Endothelial cell of umbilical vein (primary cell): ENCODE measurements at regions not wholly inside any gene's neighbourhood (a gene's known extent, or its start where the extent isn't known, plus 50 kb on each side); places are given as distances from the start of the nearest gene placed in this dataset.

ENCODE experiments used
- BruUV-seq: library from RNA; stranded (reverse); fragments of 400-500 nt; replicated peaks from 2 replicates; lab custom pipeline; 2021; lab: Mats Ljungman, UMichigan
- CTCF ChIA-PET: fragments of 300-600, 350-600 bp; sonication (Branson Sonifier 250); formaldehyde crosslinking; loops from one replicate; lab custom pipeline; 2021; ENCODE audit warnings: antibody characterized with exemption, inconsistent platforms; lab: Charles Lee
- POLR2A ChIA-PET: fragments of 300-600, 350-600 bp; sonication (Branson Sonifier 250); formaldehyde crosslinking; loops from one replicate; lab custom pipeline; 2021; ENCODE audit warnings: antibody characterized with exemption, inconsistent platforms; lab: Charles Lee
- DNase-seq: peaks from one replicate; pipeline ENCODE4 v3.0.0-alpha.2; 2011; ENCODE audit warnings: low read depth, low spot score
- FAIRE-seq: peaks from 2 replicates; lab custom pipeline; 2011; peaks lifted over from hg19 to GRCh38; lab: Jason Lieb, UNC
- H2AFZ ChIP-seq: 2 replicates; pipeline ENCODE4 v1.6.0; 2012; ENCODE audit warnings: low read depth, low read length, control low read depth, inconsistent platforms
- H3K27ac ChIP-seq: 2 replicates; pipeline ENCODE4 v1.5.1; 2011; ENCODE audit warnings: low read depth, mild to moderate bottlenecking, control low read depth, low read length, moderate library complexity; ENCODE audit not compliant: insufficient read depth
- H3K27me3 ChIP-seq, 2 experiments: 2 replicates each; pipeline versions ENCODE4 v1.6.0 to v1.6.1; 2011; ENCODE audit warnings: low read length in 2 of 2, mixed read lengths in 1 of 2; ENCODE audit not compliant: control insufficient read depth in 2 of 2, insufficient read depth in 2 of 2
- H3K36me3 ChIP-seq, 2 experiments: 2 replicates in 1 of 2; 3 replicates in 1 of 2; pipeline ENCODE4 v1.5.1; 2011; ENCODE audit warnings: low read length in 2 of 2, mild to moderate bottlenecking in 1 of 2, moderate library complexity in 1 of 2; ENCODE audit not compliant: control insufficient read depth in 2 of 2, insufficient read depth in 2 of 2; ENCODE audit errors: extremely low read depth in 1 of 2
- H3K4me1 ChIP-seq: 3 replicates; pipeline ENCODE4 v1.5.1; 2011; ENCODE audit warnings: mild to moderate bottlenecking, low read length; ENCODE audit not compliant: control insufficient read depth, insufficient read depth; ENCODE audit errors: extremely low read depth
- H3K4me2 ChIP-seq: 2 replicates; pipeline ENCODE4 v1.6.1; 2011; ENCODE audit warnings: low read length, control low read depth, mixed read lengths; ENCODE audit not compliant: insufficient read depth
- H3K4me3 ChIP-seq, 3 experiments: fragments of 200-600 bp in 1 of 3; sonication (generic), shearing (Covaris generic) in 1 of 3; replicated peaks in 1 of 3; 2 replicates each; pipeline ENCODE4 v1.5.1; 2011 to 2016; ENCODE audit warnings: control low read depth in 3 of 3, low read length in 3 of 3, mild to moderate bottlenecking in 2 of 3, inconsistent platforms in 1 of 3, low read depth in 1 of 3, moderate library complexity in 1 of 3; ENCODE audit not compliant: insufficient read depth in 1 of 3
- H3K79me2 ChIP-seq: 2 replicates; pipeline ENCODE4 v1.6.0; 2012; ENCODE audit warnings: low read length, inconsistent platforms; ENCODE audit not compliant: control insufficient read depth, insufficient read depth
- H3K9ac ChIP-seq: replicated peaks from 2 replicates; pipeline ENCODE3; 2011; ENCODE audit warnings: low read length, control low read depth; ENCODE audit not compliant: insufficient read depth; ENCODE audit errors: extremely low read depth
- H3K9me1 ChIP-seq: replicated peaks from 3 replicates; pipeline ENCODE4 v1.6.0; 2011; ENCODE audit warnings: mild to moderate bottlenecking, low read length; ENCODE audit not compliant: control insufficient read depth, insufficient read depth; ENCODE audit errors: extremely low read depth
- H3K9me3 ChIP-seq: replicated peaks from 2 replicates; pipeline ENCODE4 v1.5.1; 2012; ENCODE audit warnings: low read length, inconsistent platforms; ENCODE audit not compliant: control insufficient read depth, insufficient read depth
- H4K20me1 ChIP-seq: replicated peaks from 2 replicates; pipeline ENCODE3; 2011; ENCODE audit warnings: mild to moderate bottlenecking, low read length; ENCODE audit not compliant: control insufficient read depth, insufficient read depth; ENCODE audit errors: extremely low read depth
- CTCF ChIP-seq, 2 donors: IDR thresholded peaks; 1 replicate in 1 of 2; 2 replicates in 1 of 2; pipeline ENCODE4 v1.5.1; 2011; ENCODE audit warnings: low read length in 2 of 2, mild to moderate bottlenecking in 2 of 2, moderate library complexity in 2 of 2, control low read depth in 1 of 2, inconsistent platforms in 1 of 2, low read depth in 1 of 2; ENCODE audit not compliant: insufficient read depth in 1 of 2; ENCODE audit errors: extremely low read depth in 1 of 2
- FOS ChIP-seq: IDR thresholded peaks from 2 replicates; pipeline ENCODE4 v1.6.1; 2011; ENCODE audit warnings: mild to moderate bottlenecking, low read length, moderate library complexity, borderline replicate concordance; ENCODE audit not compliant: insufficient read depth
- JUN ChIP-seq: IDR thresholded peaks from 2 replicates; pipeline ENCODE4 v1.6.1; 2011; ENCODE audit warnings: borderline replicate concordance, low read depth; ENCODE audit not compliant: insufficient read length, insufficient read depth
- MAX ChIP-seq: IDR thresholded peaks from 2 replicates; pipeline ENCODE4 v1.6.1; 2011; ENCODE audit not compliant: insufficient read depth, insufficient read length
- dilution Hi-C: fragments of 300-500 bp; cut with MboI; formaldehyde crosslinking; loops from one replicate; pipeline ENCODE4 v1.15.0; 2019; ENCODE audit warnings: low sequenced_read_pairs; ENCODE audit not compliant: extremely low pct_ligation_motif_present
- intact Hi-C: fragments of 100-400 bp; cut with micrococcal nuclease; formaldehyde crosslinking; loops from one replicate; pipeline ENCODE4 v1.10.0; 2022

GRCh38 chr1:61523893-61524605 lies 200.9 kb downstream of the TM2D1 start:
- intact Hi-C loops (no loop called here), dilution Hi-C loops (no loop called here)
- no peak overlapping the region for H3K4me2 ChIP-seq
- CTCF ChIA-PET: interaction anchor here (1.5 to 1.8 kb wide), 2 partner anchors 59 to 329 kb away, joined by 3 to 4 read pairs; no protein-coding TSS in a partner anchor
- H3K36me3 ChIP-seq: no peaks in the 10 kb centered on the region
- DNase-seq: no peak
- no peaks in the 10 kb centered on the region for H4K20me1 ChIP-seq
- H3K4me1 ChIP-seq: no peaks in the 10 kb centered on the region
- H3K9me1 ChIP-seq: no peaks in the 10 kb centered on the region
- H3K27me3 ChIP-seq: no peaks in the 10 kb centered on the region
- H3K4me3 ChIP-seq: no peak overlapping the region
- POLR2A ChIA-PET: no interaction called here
- FAIRE-seq: no peak
- H3K9ac ChIP-seq: no peak overlapping the region
- no peak overlapping the region for H3K27ac ChIP-seq
- no peak overlapping the region for H2AFZ ChIP-seq
- H3K9me3 ChIP-seq: no peaks in the 10 kb centered on the region
- no peaks in the 10 kb centered on the region for H3K79me2 ChIP-seq
- no TSS peak for BruUV-seq
- TF ChIP-seq FOS (no peak), MAX (no peak), JUN (no peak), CTCF (IDR thresholded peaks at IDR 0.05; ENCODE audit: extremely low read depth in 1 of 2, insufficient read depth in 1 of 2, low read depth in 1 of 2, low read length in 2 of 2) (no peak)
